ENCODE measurements at regions not wholly inside any gene's neighbourhood (a gene's known extent, or its start where the extent isn't known, plus 50 kb on each side); places are given as distances from the start of the nearest gene placed in this dataset.

DNA sequence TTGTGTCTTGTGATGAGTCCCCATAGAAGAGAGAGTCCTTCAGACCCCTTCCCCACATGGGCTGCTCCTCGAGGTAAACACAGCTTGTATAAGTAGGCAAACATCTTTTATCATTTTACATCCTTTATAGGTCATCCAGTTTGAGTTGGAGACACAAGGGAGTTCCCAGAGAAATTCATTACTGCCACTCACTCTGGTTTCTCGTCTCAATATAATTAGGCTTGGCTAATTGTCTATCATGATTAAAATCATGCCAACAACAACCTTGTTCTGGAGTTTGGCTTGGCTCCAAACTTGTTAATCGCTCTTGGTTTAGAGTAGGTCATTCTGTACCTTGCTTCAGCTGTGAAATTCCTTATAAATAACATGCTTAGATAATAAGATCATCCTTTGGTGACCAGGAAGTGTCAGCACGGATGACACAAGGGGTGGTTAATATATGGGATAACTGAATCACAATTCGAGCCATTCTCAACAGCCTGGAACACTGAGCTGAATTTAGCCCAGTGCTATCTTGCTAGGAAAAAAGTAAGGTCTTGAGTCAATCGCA, 70.7 kb upstream of the DAB1 start:
- TF ChIP-seq, protein P1, sequence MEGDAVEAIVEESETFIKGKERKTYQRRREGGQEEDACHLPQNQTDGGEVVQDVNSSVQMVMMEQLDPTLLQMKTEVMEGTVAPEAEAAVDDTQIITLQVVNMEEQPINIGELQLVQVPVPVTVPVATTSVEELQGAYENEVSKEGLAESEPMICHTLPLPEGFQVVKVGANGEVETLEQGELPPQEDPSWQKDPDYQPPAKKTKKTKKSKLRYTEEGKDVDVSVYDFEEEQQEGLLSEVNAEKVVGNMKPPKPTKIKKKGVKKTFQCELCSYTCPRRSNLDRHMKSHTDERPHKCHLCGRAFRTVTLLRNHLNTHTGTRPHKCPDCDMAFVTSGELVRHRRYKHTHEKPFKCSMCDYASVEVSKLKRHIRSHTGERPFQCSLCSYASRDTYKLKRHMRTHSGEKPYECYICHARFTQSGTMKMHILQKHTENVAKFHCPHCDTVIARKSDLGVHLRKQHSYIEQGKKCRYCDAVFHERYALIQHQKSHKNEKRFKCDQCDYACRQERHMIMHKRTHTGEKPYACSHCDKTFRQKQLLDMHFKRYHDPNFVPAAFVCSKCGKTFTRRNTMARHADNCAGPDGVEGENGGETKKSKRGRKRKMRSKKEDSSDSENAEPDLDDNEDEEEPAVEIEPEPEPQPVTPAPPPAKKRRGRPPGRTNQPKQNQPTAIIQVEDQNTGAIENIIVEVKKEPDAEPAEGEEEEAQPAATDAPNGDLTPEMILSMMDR (IDR thresholded peaks at IDR 0.05), result no peak
- no peak for TF ChIP-seq POLR2A (IDR thresholded peaks at IDR 0.05)
- Histone ChIP-seq H3K27ac (no peak overlapping the region), H3K27me3 (peaks cover 0 to 3% (median 0%) of the 10 kb centered on the region in 9 donors), H3K4me3 (no peak overlapping the region), H3K36me3 (no peaks in the 10 kb centered on the region), H3K4me1 (no peaks in the 10 kb centered on the region), H3K9me3 (no peaks in the 10 kb centered on the region)
- DNase-seq (no peak), ATAC-seq (no peak)
- intact Hi-C loops (cut with DNase I), result no loop called here
- 31 to 52% (median 41%) methylated on average over 6 of the region's 6 CpGs for WGBS, 4 donors

DNA sequence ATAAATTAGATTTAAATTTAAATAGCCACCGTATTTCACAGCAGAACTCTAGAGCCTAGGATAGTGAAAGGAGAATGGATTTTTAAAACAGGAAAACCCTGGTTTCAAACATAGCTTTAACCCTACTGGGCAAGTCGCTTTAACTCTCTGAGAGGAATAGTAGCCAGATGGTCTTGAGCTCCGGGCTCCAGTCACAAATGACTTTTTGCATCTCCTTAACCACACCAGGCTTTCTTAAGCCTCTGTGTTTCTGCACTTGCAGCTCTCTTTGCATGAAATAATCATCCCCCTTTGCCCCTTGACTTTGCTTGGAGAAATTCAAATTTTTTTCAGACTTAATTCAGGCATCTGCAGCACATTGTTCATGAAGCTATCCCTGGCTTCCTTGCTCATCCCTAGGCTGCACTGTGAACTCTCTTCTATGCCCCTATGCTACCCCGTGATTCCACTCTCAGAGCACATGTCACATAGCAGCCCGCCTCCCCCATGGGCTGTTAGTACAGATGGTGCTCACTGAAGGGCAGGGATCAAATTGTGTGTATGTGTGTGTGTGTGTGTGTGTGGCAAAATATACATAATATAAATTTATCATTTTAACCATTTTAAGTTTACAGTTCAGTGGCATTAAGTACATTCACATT, 68.8 kb upstream of the DAB1 start:
- no peak for TF ChIP-seq POLR2A (IDR thresholded peaks at IDR 0.05)
- TF ChIP-seq, protein P1 (IDR thresholded peaks at IDR 0.05), result no peak
- DNase-seq (no peak), ATAC-seq (no peak)
- H3K27ac ChIP-seq, result no peak overlapping the region
- no peaks in the 10 kb centered on the region for H3K4me1 ChIP-seq
- H3K36me3 ChIP-seq, result no peaks in the 10 kb centered on the region
- 66 to 82% (median 75%) methylated on average over 5 of the region's 5 CpGs for WGBS, 4 donors
- intact Hi-C loops (cut with DNase I), result no loop called here
- H3K27me3 ChIP-seq, result no peaks in the 10 kb centered on the region
- H3K9me3 ChIP-seq, result no peaks in the 10 kb centered on the region
- H3K4me3 ChIP-seq, result no peak overlapping the region

DNA sequence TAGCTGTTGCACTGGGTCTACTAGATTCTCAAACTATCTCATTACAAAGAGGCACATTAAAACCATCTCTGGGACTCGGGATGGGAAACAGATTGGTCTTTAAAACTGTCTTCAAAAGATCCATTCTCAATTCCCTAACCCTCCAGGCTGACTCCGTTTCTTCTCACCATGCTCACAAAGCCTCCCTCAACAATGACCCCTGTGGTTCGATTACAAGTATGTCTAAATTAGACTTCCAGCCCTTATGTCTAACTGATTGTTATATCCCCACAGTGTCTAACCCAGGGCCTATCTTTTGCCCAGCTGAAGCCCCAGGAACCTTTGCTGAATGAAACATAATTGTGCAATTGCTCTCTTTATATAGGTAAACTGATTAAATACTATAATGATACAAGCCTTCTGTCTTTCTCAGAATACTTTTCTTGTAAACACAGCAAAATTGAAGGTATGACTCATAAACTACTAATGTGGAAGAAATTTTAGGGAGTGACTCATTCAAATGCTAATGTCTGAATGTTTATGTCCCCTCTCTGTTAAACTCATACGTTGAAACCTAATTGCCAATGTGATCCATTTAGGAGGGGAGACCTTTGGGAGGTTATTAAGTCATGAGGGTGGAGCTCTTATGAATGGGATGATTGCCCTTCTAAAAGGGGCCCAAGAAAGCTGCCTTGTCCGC, 65.6 kb upstream of the DAB1 start:
- no peak overlapping the region for H3K4me3 ChIP-seq
- no peaks in the 10 kb centered on the region for H3K36me3 ChIP-seq
- no peaks in the 10 kb centered on the region for H3K27me3 ChIP-seq
- ATAC-seq, result no peak
- intact Hi-C loops (cut with DNase I), result no loop called here
- H3K4me1 ChIP-seq, result no peaks in the 10 kb centered on the region
- no peaks in the 10 kb centered on the region for H3K9me3 ChIP-seq
- TF ChIP-seq, protein P1 (IDR thresholded peaks at IDR 0.05), result no peak
- no peak for TF ChIP-seq POLR2A (IDR thresholded peaks at IDR 0.05)
- 80 to 86% (median 83%) methylated on average over 5 of the region's 5 CpGs for WGBS, 4 donors
- H3K27ac ChIP-seq, result no peak overlapping the region
- DNase-seq, result no peak

DNA sequence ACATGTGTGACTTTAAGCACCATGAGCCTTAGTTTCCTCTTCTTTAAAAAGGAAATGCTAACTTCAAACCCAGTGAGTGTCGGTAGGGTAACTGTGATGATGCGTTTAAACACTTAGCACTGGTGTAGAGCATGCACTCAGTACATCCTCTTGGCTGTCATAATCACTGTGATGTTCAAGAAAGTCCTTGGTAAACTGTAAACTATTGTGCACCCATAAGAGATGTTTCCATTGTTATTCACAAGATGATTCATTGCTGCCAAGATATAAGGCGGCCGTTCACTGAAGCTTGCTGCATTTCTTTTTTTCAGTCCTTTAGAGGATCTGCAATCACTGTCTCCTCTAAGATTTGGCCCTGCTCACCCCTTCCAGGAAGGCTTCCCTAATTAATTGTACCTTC, 61.8 kb upstream of the DAB1 start:
- DNase-seq (no peak), ATAC-seq (no peak)
- 51 to 63% (median 57%) methylated on average over 4 of the region's 4 CpGs for WGBS, 4 donors
- intact Hi-C loops (cut with DNase I), result no loop called here
- H3K27me3 ChIP-seq, result no peaks in the 10 kb centered on the region
- H3K4me1 ChIP-seq, result no peaks in the 10 kb centered on the region
- no peak overlapping the region for H3K27ac ChIP-seq
- no peaks in the 10 kb centered on the region for H3K36me3 ChIP-seq
- TF ChIP-seq, protein P1 (IDR thresholded peaks at IDR 0.05), result no peak
- no peak for TF ChIP-seq POLR2A (IDR thresholded peaks at IDR 0.05)
- no peak overlapping the region for H3K4me3 ChIP-seq
- H3K9me3 ChIP-seq, result no peaks in the 10 kb centered on the region
